Esophagus muscularis mucosa (tissue), 4 donors: ENCODE measurements at regions not wholly inside any gene's neighbourhood (a gene's known extent, or its start where the extent isn't known, plus 50 kb on each side); places are given as distances from the start of the nearest gene placed in this dataset.

Experiments
- DNase-seq: peaks from one replicate; pipeline ENCODE4 v3.0.0-alpha.2; 2017; ENCODE audit errors: extremely low spot score
- H3K27ac ChIP-seq, 4 donors: fragments of 200-600 bp; sonication (generic); replicated peaks in 1 of 4; 1 replicate in 3 of 4; 2 replicates in 1 of 4; pipeline ENCODE4 v1.5.1; 2016 to 2019; ENCODE audit warnings: mild to moderate bottlenecking in 1 of 4
- H3K27me3 ChIP-seq, 4 donors: fragments of 200-600 bp; sonication (generic); one replicate each; pipeline versions ENCODE4 v1.5.1 to v1.6.0; 2016 to 2019
- H3K36me3 ChIP-seq, 4 donors: fragments of 200-600 bp; sonication (generic); one replicate each; pipeline ENCODE4 v1.5.1; 2016 to 2019
- H3K4me1 ChIP-seq, 4 donors: fragments of 200-600 bp; sonication (generic); one replicate each; pipeline ENCODE4 v1.5.1; 2016 to 2019
- H3K4me3 ChIP-seq, 4 donors: fragments of 200-600 bp; sonication (generic); 1 replicate in 2 of 4; 2 replicates in 2 of 4; pipeline ENCODE4 v1.5.1; 2016 to 2019; ENCODE audit warnings: mild to moderate bottlenecking in 4 of 4, moderate library complexity in 1 of 4
- H3K9me3 ChIP-seq, 4 donors: fragments of 200-600 bp; sonication (generic); 1 replicate in 3 of 4; 2 replicates in 1 of 4; pipeline ENCODE4 v1.5.1; 2016 to 2019
- CTCF ChIP-seq, 3 experiments: fragments of 200-600 bp in 2 of 3; fragments of 450-650 bp in 1 of 3; sonication (generic) in 2 of 3; IDR thresholded peaks; one replicate each; pipeline ENCODE4 v1.5.1; 2017 to 2019; ENCODE audit warnings: antibody characterized with exemption in 3 of 3, mild to moderate bottlenecking in 2 of 3, moderate library complexity in 1 of 3
- EP300 ChIP-seq: sonication (generic); formaldehyde crosslinking; IDR thresholded peaks from one replicate; pipeline ENCODE4 v1.6.1; 2017; ENCODE audit warnings: antibody characterized with exemption
- POLR2A ChIP-seq: fragments of 450-650 bp; IDR thresholded peaks from one replicate; pipeline ENCODE4 v1.6.1; 2017; ENCODE audit warnings: antibody characterized with exemption, moderate library complexity, mild to moderate bottlenecking, low read depth
- POLR2AphosphoS5 ChIP-seq, 2 donors: sonication (generic); formaldehyde crosslinking; IDR thresholded peaks; one replicate each; pipeline ENCODE4 v1.6.1; 2017; ENCODE audit warnings: antibody characterized with exemption in 2 of 2
- WGBS: methylation state at CpG from one replicate; pipeline ENCODE4 v1.1.5; 2018; 5-methylcytosine and 5-hydroxymethylcytosine counted together
- intact Hi-C: fragments of 100-400 bp; cut with DNase I; formaldehyde crosslinking; loops from one replicate; pipeline ENCODE4 v1.15.1; 2023

GRCh38 chr22:48334971-48335370 lies 1492.7 kb downstream of the BRD1 start:
- 93% methylated on average over 3 of the region's 10 CpGs for WGBS
- peaks cover 0 to 2% (median under 1%) of the 10 kb centered on the region in 4 donors for H3K9me3 ChIP-seq

GRCh38 chr22:48333816-48334735 lies 1493.6 kb downstream of the BRD1 start:
- no peaks in the 10 kb centered on the region for H3K4me1 ChIP-seq
- no peaks in the 10 kb centered on the region for H3K36me3 ChIP-seq
- 90% methylated on average over 38 of the region's 40 CpGs for WGBS
- no peak for DNase-seq
- peaks cover 0 to 11% (median 8%) of the 10 kb centered on the region in 4 donors for H3K9me3 ChIP-seq
- TF ChIP-seq POLR2A (no peak), EP300 (no peak), CTCF (IDR thresholded peaks at IDR 0.05) (no peak), POLR2AphosphoS5 (IDR thresholded peaks at IDR 0.05) (no peak)
- peaks cover 0 to 60% (median 0%) of the 10 kb centered on the region in 4 donors for H3K27me3 ChIP-seq
- no peak overlapping the region for H3K27ac ChIP-seq
- intact Hi-C loops: no loop called here
- no peak overlapping the region for H3K4me3 ChIP-seq

More at GRCh38 chr22:48334971-48335370, 1492.7 kb downstream of the BRD1 start:
- Histone ChIP-seq H3K4me3 (no peak overlapping the region), H3K36me3 (no peaks in the 10 kb centered on the region), H3K4me1 (no peaks in the 10 kb centered on the region), H3K27ac (no peak overlapping the region), H3K27me3 (peaks cover 0 to 66% (median 0%) of the 10 kb centered on the region in 4 donors)
- TF ChIP-seq CTCF (IDR thresholded peaks at IDR 0.05) (no peak), EP300 (no peak)
- no peak for DNase-seq
- intact Hi-C loops: no loop called here

- intact Hi-C loops: no loop called here
- Histone ChIP-seq H3K27ac (no peak overlapping the region), H3K4me3 (no peak overlapping the region), H3K4me1 (no peaks in the 10 kb centered on the region), H3K36me3 (no peaks in the 10 kb centered on the region), H3K9me3 (peaks cover 0 to 18% (median 13%) of the 10 kb centered on the region in 4 donors), H3K27me3 (peaks cover 0 to 54% (median 0%) of the 10 kb centered on the region in 4 donors)
- WGBS: 92% methylated on average over 14 of the region's 20 CpGs
- TF ChIP-seq POLR2A (no peak), EP300 (no peak), CTCF (IDR thresholded peaks at IDR 0.05) (no peak), POLR2AphosphoS5 (IDR thresholded peaks at IDR 0.05) (no peak)
- DNase-seq: no peak
Measured at GRCh38 chr22:48333323-48333763, 1494.3 kb downstream of the BRD1 start.

GRCh38 chr22:48332438-48333322 lies 1495.0 kb downstream of the BRD1 start:
- DNase-seq: no peak
- WGBS: 84% methylated on average over 20 of the region's 32 CpGs
- TF ChIP-seq POLR2AphosphoS5 (IDR thresholded peaks at IDR 0.05) (no peak), EP300 (no peak), CTCF (IDR thresholded peaks at IDR 0.05) (no peak), POLR2A (no peak)
- Histone ChIP-seq H3K27me3 (peaks cover 0 to 50% (median 0%) of the 10 kb centered on the region in 4 donors), H3K9me3 (peaks cover 0 to 23% (median 15%) of the 10 kb centered on the region in 4 donors), H3K27ac (no peak overlapping the region), H3K4me1 (no peaks in the 10 kb centered on the region), H3K4me3 (no peak overlapping the region), H3K36me3 (no peaks in the 10 kb centered on the region)
- intact Hi-C loops: no loop called here
